ENCODE measurements at regions not wholly inside any gene's neighbourhood (a gene's known extent, or its start where the extent isn't known, plus 50 kb on each side); places are given as distances from the start of the nearest gene placed in this dataset.
"Not testable (repeated sequence)": the region's sequence is repeated elsewhere in the genome, so short reads cannot be mapped to it uniquely, and the experiment has no call there.

GRCh38 chr9:3660936-3661335, 135.1 kb upstream of the RFX3 start:
- DNase-seq (ENCODE audit: low spot score) = no peak
- no peak for FAIRE-seq

- DNase-seq (ENCODE audit: low spot score) = no peak
- FAIRE-seq = no peak
Observed at GRCh38 chr9:3659647-3660046, 133.8 kb upstream of the RFX3 start.

- no peak for DNase-seq (ENCODE audit: low spot score)
- FAIRE-seq = no peak
Observed at GRCh38 chr9:3658964-3659363, 133.2 kb upstream of the RFX3 start.

GRCh38 chr9:3656224-3656623, 130.4 kb upstream of the RFX3 start:
- DNase-seq (ENCODE audit: low spot score) (no peak), FAIRE-seq (no peak)

- no peak for FAIRE-seq
- DNase-seq (ENCODE audit: low spot score) = no peak
Observed at GRCh38 chr9:3650994-3651622, 125.3 kb upstream of the RFX3 start.

- no peak for FAIRE-seq
Observed at GRCh38 chr9:3648722-3649246, 123.0 kb upstream of the RFX3 start.

GRCh38 chr9:3648266-3648665, 122.5 kb upstream of the RFX3 start:
- FAIRE-seq (no peak), DNase-seq (ENCODE audit: low spot score) (no peak)

More at GRCh38 chr9:3648722-3649246, 123.0 kb upstream of the RFX3 start:
- no peak for DNase-seq (ENCODE audit: low spot score)

- FAIRE-seq (no peak), DNase-seq (ENCODE audit: low spot score) (no peak)
Observed at GRCh38 chr9:3647652-3648051, 121.9 kb upstream of the RFX3 start.

- no peak for FAIRE-seq
- DNase-seq (ENCODE audit: low spot score) = no peak
Observed at GRCh38 chr9:3646226-3646625, 120.4 kb upstream of the RFX3 start.

- FAIRE-seq; DNase-seq (ENCODE audit: low spot score): not testable (repeated sequence)
Observed at GRCh38 chr9:3642075-3642474, 116.3 kb upstream of the RFX3 start.

- DNase-seq (ENCODE audit: low spot score) (no peak), FAIRE-seq (no peak)
Observed at GRCh38 chr9:3629495-3629894, 103.7 kb upstream of the RFX3 start.

GRCh38 chr9:3628239-3628638, 102.4 kb upstream of the RFX3 start:
- DNase-seq (ENCODE audit: low spot score) = no peak

GRCh38 chr9:3608011-3608410, 82.2 kb upstream of the RFX3 start:
- FAIRE-seq (no peak), DNase-seq (ENCODE audit: low spot score) (no peak)

More at GRCh38 chr9:3628239-3628638, 102.4 kb upstream of the RFX3 start:
- FAIRE-seq = no peak

GRCh38 chr9:3600672-3601071, 74.9 kb upstream of the RFX3 start:
- FAIRE-seq = no peak
- DNase-seq (ENCODE audit: low spot score) = no peak

- DNase-seq (ENCODE audit: low spot score) = no peak
- FAIRE-seq = no peak
Observed at GRCh38 chr9:3597792-3598191, 72.0 kb upstream of the RFX3 start.

GRCh38 chr9:3586066-3586465, 60.3 kb upstream of the RFX3 start:
- no peak for DNase-seq (ENCODE audit: low spot score)
- FAIRE-seq = no peak

- DNase-seq (ENCODE audit: low spot score) = no peak
- no peak for FAIRE-seq
Observed at GRCh38 chr9:3585606-3586005, 59.8 kb upstream of the RFX3 start.

- DNase-seq (ENCODE audit: low spot score) (no peak), FAIRE-seq (no peak)
Observed at GRCh38 chr9:3578786-3579185, 53.0 kb upstream of the RFX3 start.

- FAIRE-seq (no peak), DNase-seq (ENCODE audit: low spot score) (no peak)
Observed at GRCh38 chr9:3576328-3576727, 50.5 kb upstream of the RFX3 start.

GRCh38 chr9:3575821-3576220, 50.0 kb upstream of the RFX3 start:
- DNase-seq (ENCODE audit: low spot score) (no peak), FAIRE-seq (no peak)

Data from urothelium cell line (cell line).